ENCODE measurements at regions not wholly inside any gene's neighbourhood (a gene's known extent, or its start where the extent isn't known, plus 50 kb on each side); places are given as distances from the start of the nearest gene placed in this dataset.

- TF ChIP-seq CTCF (IDR thresholded peaks at IDR 0.05; ENCODE audit: poor library complexity): no peak
- TF ChIP-seq EZH2 (IDR thresholded peaks at IDR 0.05; ENCODE audit: borderline replicate concordance): no peak
- no peak for TF ChIP-seq EZH2phosphoT487 (IDR thresholded peaks at IDR 0.05; ENCODE audit: low read depth, severe bottlenecking, unreplicated experiment)
These were observed 64.0 kb upstream of the KLF6 start for GRCh38 chr10:3848775-3849635.
